HL-60/S4 (cell line): ENCODE measurements at regions not wholly inside any gene's neighbourhood (a gene's known extent, or its start where the extent isn't known, plus 50 kb on each side); places are given as distances from the start of the nearest gene placed in this dataset.
"Not testable (repeated sequence)": the region's sequence is repeated elsewhere in the genome, so short reads cannot be mapped to it uniquely, and the experiment has no call there.

Experiments
- in situ Hi-C: fragments of 300-500 bp; cut with MboI; formaldehyde crosslinking; loops from 2 replicates; pipeline ENCODE4 v1.14.3; 2022; ENCODE audit warnings: low sequenced_read_pairs

DNA sequence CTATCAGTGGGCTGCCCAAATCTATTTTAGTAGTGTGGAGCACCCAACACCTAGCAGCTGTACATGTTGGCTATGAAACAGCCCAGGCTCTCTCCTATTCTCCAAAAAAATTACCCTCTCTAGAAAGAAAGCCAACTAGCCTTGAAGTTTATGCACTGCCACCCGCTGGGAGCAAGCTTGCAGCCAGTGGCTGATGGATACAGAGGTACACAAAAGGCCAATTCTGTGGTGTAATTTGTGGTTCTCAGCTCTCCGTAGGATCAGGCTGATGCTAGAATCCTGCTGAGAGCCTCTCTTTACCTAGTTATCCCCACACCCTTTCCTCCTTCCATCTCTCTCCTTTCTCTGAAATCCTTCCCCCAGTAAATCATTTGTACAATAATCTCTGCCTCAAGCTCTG is 1120.7 kb downstream of the DIAPH3 start:
- in situ Hi-C loops = no loop called here

DNA sequence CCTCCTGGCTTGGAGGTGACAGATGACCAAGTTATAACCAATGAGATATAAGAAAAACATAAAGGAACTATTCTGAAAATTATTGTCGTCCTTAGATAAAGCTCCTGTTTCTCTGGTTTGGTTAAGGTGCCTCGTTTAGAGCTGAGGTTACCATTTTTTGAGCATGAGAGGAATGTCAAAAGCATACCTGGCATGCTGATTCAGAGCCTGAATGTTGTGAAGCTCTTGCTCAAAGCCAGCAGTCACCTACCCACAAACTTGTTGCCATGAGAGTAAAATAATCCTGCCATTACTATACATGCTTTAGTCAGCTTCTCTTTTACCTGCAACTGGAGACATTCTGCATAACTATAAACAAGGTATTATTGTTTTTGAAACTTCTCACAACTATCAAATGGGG is 1116.2 kb downstream of the DIAPH3 start:
- in situ Hi-C loops = no loop called here

DNA sequence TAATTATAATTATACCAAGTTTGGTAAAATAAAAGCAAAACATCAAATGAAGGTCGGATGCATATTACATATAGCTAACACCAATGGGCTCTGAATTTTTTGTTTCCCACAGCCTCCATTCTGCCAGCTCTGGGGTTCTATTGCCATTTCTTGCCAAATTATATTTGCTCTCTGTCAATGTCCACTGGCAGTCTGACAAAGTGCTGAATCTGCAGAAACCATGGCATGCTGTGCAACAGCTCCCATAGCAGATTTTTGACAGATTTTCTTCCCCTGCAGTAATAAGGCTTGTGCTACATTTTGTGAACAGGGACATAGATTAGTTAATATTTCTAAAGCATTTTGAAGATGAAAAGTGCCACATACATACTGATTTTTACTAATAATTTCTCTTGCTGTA is 1102.1 kb downstream of the DIAPH3 start:
- in situ Hi-C loops = no loop called here

DNA sequence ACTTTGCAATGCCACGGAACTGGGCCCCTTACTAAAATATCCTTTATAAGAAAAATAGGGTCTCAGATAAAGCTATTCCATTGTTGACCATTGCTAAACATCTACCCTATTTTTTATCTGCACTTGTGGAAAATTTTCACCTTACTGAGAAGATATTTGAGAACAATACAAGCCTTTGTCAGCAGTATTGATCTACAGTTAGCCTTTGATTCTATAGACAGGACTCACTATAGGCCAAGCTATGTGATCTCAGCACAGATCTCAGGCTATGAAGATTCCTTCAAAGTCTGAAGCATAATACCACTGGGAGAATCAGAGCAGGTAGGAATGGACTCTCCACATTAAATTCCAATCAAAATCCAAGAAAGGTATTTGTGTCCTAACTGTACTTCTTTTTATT is 1099.7 kb downstream of the DIAPH3 start:
- in situ Hi-C loops = no loop called here

DNA sequence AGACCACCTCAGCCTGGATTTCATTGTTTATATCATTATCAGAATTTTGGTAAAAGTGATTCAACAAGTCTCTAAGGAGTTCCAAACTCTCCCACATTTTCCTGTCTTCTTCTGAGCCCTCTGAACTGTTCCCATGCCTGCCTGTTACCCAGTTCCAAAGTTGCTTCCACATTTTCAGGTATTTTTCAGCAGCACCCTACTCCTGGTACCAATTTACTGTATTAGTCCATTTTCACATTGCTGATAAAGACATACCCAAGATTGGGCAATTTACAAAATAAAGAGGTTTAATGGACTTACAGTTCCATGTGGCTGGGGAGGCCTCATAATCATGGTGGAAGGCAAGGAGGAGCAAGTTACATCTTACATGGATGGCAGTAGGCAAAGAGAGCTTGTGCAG is 1087.3 kb downstream of the DIAPH3 start:
- in situ Hi-C loops = not testable (repeated sequence)

DNA sequence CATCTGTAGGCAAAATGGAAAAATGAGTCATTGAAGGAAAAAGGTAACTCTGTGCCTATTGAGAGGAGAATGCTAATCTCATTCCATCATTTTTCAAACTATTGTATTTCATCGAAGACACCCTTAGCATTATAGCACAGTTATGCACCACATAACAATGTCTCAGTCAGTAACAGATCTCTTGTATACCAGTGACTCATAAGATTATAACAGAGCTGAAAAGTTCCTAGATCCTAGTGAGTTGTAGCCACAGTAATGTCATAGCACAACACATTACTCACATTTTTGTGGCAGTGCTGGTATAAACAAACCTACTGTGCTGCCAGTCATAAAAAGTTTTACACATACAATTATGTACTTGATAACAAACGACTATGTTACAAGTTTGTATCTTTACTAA is 1077.6 kb downstream of the DIAPH3 start:
- in situ Hi-C loops = no loop called here

DNA sequence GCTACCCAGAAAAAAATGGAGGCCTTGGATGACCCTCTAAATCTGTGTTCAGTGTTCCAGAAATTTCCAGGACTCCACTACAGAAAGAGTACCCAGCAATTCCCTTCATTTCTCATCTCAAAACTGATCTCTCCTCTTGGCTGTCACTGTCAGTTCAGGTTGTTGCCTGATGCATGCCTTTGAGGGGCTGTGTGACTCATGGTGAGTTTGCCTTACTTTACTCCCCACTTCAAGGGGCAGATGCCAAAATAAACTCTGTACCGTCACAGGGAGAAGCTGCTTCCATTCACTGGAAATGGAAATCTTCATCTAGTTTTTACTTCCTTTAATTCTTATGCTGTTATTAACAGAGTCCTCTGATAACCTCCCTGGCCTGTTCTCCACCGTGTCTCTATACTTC is 1075.0 kb downstream of the DIAPH3 start:
- in situ Hi-C loops = no loop called here

DNA sequence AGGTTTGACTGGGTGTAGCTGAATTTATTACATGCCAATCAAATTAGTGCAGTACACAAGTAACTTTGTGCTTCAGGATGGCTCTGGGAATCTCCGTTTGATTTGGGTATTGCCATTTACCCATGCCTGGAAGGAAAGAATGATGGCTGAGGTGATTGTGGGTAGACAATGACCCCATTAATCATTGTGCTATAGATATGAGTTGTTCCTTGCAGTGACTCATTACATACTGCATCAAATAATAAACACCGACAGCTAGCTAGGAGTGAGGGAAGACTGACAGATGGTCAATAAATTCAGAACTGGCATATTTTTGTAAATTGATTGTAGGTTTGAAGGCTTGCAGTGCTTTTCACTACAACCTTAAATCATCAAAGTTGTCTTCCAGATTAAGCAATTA is 1069.5 kb downstream of the DIAPH3 start:
- in situ Hi-C loops = no loop called here

DNA sequence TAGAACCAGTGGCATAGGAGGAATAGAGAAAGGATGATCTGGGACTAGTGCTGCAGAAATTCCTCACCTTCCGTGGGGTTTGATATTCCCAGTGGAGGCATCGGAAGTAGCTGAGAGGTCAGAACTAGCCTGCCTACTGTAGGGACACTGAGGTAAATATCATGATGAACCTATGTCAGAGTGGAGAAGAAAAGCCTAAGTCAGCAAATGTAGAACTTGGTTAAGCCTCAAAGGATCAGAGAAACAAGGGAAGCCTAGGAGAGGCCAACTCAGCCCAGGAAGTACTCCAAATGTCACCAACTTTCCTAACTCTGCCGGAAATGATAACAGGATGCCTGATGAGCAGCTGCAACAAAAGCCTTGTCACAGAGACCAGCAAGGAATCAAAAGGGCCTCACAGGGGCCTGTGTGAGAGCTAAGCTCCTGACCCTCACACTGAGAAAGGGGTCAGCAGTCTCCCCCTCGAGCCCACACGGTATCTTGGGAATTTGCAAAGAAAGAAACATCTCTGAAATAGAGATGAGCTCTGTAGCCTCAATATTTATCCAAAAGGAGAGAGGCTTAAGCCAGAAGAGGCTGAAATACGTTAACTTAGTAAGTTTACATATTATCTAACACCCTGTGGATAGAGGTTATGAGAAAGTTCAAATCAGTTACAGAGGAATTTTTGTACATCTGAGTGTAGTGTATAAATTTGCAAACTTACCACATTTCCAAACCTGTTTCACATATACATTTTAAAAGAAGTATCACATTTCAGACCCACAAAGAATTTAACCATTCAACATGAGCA is 1064.3 kb downstream of the DIAPH3 start:
- in situ Hi-C loops = no loop called here

DNA sequence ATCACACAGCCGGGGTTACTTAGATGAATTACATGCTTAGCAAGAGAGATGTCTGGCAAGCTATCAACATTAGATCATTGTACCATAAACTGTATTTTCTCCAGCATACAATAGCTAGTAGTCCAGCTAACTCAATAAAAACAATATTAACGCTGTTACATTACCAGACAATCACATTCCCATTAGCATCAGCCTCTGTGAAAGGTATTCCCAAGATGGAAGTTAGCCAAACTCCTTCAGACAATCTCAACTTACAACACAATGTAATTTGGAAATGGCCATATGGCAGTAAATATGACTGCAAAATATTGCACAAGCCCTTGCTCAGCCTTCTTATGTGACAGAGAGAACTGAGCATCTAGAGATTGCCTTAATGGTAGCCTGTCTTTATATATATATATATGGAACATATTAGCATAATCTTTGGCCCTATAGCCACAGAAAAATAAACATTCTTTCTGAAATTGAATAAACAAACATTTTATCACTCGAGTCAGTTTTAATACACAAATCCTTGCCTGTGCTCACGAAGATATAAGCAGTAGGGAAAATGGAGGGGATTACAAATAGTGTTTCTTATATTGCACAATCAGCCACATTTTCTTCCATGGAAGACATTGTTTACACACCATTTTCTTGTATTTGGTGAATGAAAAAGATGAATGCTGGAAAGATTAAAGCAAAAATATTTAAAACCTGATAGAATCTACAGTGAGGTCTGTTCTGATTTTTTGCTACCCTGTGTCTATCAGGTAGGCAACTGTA is 1060.5 kb downstream of the DIAPH3 start:
- in situ Hi-C loops = no loop called here

DNA sequence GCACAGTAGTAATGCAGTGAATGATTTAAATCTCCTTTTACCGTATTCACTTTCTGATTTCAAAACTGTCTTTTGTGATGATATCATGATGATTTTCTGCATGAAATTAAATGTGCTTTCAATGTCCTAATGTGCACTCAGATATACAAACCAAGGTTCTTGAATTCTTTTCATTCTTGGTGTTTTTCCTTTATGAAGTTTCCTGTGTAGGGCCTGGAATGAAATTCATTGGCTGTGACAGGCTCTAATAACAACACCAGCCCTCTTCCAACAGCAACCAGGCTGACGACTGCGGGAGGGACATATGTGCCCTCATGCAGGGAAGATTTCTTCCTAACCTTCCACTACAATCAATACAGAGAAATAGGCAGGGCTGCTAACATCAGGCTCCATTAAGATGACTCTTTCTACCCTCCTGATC is 1052.0 kb downstream of the DIAPH3 start:
- in situ Hi-C loops = no loop called here

DNA sequence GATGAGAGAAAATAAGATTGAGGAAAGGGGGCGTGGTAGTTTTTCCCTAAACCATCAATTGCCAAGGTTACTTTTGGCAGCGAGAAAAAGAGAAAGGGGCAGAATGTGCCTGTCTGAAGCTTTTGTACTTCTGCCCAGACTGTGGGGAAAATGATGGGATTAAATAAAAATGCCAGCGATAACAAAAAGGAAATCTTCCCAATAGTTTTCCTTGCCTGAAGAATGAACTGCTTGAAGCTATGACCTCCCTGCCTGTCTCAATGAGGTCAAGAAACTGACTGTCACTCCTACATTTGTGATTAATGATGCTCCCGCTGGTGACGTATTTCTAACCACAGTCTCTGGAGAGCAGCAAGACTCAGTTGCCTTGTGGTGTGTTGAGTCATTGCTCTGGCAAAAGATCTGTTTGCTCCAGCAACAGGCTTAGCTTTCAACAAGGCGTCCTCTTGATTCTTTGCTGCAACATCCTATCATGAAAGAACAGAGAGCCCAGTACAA is 1051.5 kb downstream of the DIAPH3 start:
- in situ Hi-C loops = no loop called here

DNA sequence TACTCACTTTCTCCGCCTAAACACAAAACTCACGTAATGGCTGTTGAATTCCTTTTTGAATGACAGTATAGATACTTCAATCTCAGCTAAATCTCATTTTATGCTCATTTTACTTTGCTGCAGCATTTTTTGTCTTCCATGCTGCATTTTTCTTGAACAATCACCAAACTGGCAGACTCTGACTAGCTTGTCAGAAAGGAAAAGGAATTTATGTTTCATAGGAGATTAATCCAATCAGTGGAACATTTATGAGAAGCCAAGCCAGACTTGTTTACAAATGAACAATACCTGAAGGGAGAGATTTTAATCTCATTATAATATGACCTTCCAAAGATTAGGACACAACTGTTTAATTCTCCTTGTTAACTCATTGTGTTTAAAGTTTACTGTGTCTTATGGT is 1044.3 kb downstream of the DIAPH3 start:
- in situ Hi-C loops = no loop called here

DNA sequence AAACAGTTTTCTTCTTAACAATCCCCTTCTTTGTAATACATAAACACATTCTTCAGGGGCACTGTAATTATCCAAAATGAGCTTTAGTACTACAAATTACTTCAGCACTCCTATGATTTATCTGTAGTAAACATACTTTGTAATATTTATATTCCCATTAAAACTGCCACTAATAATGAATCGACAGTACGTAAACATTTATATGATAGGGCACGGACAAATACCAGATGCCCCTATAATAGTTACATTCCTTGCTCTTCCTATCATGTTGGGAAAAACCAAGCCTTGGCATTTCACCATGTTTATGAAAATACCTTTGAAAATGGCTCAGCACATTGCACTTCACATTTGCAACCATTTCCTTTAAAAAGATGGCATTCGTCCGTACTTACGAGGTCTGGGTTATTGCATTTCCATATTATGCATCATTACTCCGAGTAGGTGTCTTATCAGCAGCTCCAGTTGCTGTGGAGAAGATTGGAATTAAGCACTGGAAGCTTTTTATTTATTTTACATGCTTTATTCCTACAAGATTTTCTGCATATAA is 1043.4 kb downstream of the DIAPH3 start:
- in situ Hi-C loops = no loop called here

DNA sequence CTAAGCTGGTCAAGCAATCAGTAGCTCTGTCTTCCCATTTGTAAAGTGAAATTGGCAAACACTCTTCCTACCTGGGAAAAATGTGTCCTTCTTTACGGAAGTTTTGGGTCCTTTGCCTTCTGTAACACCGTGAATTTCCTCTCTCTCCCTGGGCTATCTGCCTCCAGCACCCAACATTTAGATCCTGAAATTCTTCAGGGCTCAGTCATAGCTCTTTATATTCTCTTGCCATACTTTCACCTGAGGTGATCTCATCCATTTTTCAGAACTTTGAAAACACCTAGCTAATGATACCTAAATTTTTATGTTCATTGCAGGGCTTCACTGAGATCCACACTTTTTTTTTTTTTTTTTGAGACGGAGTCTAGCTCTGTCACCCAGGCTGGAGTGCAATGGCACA is 1042.2 kb downstream of the DIAPH3 start:
- in situ Hi-C loops = no loop called here

DNA sequence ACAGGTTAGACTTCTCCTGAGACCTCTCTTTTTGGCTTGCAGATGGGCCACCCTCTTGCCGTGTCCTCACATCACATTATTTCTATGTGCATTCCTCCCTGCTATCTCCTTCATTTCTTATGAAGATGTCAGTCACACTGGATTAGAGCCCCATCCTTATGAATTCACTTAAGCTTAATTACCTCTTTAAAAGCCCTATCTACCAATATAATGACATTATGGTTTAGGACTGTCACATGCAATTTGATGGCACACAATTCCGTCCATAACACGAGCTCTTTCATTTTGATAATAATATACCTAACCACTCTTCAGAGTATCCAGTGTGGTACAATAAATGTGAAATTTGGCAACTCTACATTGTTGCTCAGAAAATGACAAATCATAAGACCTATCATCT is 1037.3 kb downstream of the DIAPH3 start:
- in situ Hi-C loops = no loop called here

DNA sequence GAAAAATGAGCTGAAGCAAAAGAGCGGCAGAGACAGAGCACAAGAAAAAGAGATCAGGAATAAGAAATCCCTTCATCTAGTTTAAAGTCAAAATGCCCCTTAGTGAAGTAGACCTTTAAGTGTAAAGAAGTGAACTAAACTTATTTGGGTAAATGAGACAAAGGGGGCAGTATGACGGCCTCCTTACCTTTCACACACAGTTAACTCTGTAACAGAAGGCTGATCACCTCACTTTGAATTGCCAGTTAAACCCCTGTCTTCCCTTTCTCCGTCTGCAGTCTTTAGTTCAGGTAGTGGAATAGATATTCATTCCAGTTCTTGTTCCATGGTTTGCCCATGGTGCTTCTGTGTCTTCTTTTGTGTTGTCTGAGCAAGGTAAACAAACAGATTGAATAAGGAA is 1029.8 kb downstream of the DIAPH3 start:
- in situ Hi-C loops = no loop called here

DNA sequence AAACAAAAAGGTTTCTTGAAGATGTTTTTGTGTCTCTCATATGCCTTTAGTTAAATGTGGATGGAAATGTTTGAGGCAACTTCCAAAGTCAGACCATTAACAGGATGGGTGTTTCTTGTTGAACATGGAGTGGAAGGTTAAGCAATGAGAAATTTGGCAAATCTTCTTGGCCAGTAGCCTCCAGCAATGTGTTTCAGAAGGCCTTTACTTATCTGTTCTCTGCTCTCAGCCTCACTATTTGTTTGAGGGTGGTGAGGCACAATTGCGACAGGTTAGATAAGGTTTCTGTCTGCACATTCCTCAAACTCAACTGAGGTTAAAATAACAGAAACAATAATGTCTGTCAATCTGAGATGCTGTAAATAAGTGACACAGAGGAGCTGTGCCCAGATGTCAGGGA is 1019.0 kb downstream of the DIAPH3 start:
- in situ Hi-C loops = no loop called here

DNA sequence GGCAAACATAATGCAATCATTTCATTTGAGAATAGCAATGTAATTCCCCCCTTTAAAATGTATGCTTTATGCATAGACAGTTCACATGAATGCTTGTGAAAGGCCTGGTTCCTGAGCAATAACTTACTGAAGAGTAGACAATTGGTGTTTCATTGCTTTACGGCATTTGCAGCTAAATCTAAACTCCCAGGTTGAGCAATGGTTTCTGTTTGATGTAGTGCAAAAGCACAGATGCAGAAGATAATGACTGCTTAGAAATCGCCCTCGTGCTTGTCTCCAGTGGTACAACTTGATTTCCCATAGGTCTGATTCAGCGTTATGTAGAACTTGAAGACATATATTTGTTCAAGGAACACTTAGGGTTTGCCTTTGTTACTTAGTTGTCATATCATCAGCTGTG is 1018.3 kb downstream of the DIAPH3 start:
- in situ Hi-C loops = no loop called here

DNA sequence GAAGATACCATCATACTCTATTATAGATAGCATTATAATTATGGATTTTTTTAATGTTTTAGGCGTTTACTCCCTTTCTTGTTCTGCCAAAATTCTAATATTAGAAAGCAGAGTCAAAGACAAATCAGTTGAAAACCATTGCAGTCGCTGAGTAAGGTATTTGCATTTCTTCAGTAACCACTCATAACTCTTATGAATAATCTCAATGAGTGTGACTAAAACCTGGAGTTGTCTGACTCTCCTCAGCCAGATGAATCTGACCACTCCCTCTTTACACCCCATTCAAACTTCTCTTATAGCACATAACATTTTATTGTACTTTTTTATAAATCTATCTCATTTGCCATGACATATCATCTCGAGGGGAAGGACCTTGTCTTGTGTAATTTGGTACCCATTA is 1006.5 kb downstream of the DIAPH3 start:
- in situ Hi-C loops = no loop called here

DNA sequence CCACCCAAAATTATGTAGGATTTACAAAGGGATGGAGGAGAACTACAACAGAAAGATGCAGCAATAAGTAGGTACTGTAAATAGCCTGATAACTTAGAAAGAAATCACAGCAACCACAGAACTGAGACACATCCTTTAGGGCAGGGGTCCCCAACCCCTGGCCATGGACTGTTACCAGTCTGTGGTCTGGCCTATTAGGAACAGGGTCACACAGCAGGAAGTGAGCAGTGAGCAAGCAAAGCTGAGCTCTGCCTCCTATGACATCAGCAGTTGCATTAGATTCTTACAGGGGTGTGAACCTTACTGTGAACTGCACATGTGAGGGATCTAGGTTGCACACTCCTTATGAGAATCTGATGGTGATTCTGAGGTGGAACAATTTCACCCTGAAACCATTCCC is 997.6 kb downstream of the DIAPH3 start:
- in situ Hi-C loops = no loop called here

DNA sequence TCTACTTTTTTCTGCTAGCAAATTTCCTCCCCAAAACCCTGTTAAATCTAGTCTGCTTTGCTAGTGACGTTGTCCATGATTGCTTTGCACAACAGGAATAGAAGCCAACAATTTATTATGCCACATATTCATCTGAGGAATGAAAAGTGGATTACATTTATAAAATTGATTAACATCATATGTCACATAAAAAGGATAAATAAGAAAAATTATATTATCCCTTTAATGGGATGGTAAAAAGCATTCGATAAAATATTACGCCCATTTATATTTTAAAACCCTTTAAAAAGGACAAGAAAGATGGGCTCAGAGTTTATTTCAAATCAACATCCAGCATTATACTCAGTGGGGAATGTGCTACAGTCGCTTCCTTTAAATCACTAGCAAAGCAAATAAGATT is 991.7 kb downstream of the DIAPH3 start:
- in situ Hi-C loops = no loop called here
